GM19023 (cell line): ENCODE measurements at regions not wholly inside any gene's neighbourhood (a gene's known extent, or its start where the extent isn't known, plus 50 kb on each side); places are given as distances from the start of the nearest gene placed in this dataset.
"Not testable (repeated sequence)": the region's sequence is repeated elsewhere in the genome, so short reads cannot be mapped to it uniquely, and the experiment has no call there.

Experiments used
- ATAC-seq: cut with Tn5 transposase; IDR thresholded peaks from one replicate; pipeline ENCODE4 v1.9.1; 2021; ENCODE audit warnings: mild to moderate bottlenecking, moderate library complexity; ENCODE audit not compliant: unreplicated experiment

- ATAC-seq = no peak
These were observed 163.5 kb upstream of the NFIA start for GRCh38 chr1:60918867-60919266.

GRCh38 chr1:60916906-60917305, 165.5 kb upstream of the NFIA start:
- ATAC-seq = no peak

GRCh38 chr1:60916199-60916598, 166.2 kb upstream of the NFIA start:
- no peak for ATAC-seq

- ATAC-seq = no peak
These were observed 166.9 kb upstream of the NFIA start for GRCh38 chr1:60915441-60915840.

GRCh38 chr1:60914982-60915381, 167.4 kb upstream of the NFIA start:
- ATAC-seq = no peak

- not testable (repeated sequence) for ATAC-seq
These were observed 168.7 kb upstream of the NFIA start for GRCh38 chr1:60913708-60914107.

- no peak for ATAC-seq
These were observed 169.3 kb upstream of the NFIA start for GRCh38 chr1:60913039-60913438.

GRCh38 chr1:60911966-60912697, 170.2 kb upstream of the NFIA start:
- ATAC-seq = no peak

- no peak for ATAC-seq
These were observed 174.2 kb upstream of the NFIA start for GRCh38 chr1:60908159-60908558.

GRCh38 chr1:60906526-60906925, 175.8 kb upstream of the NFIA start:
- no peak for ATAC-seq

- ATAC-seq = no peak
These were observed 176.3 kb upstream of the NFIA start for GRCh38 chr1:60906039-60906438.

GRCh38 chr1:60904099-60904851, 178.1 kb upstream of the NFIA start:
- no peak for ATAC-seq

- ATAC-seq = no peak
These were observed 178.8 kb upstream of the NFIA start for GRCh38 chr1:60903591-60903990.

GRCh38 chr1:60899464-60899863, 182.9 kb upstream of the NFIA start:
- no peak for ATAC-seq

GRCh38 chr1:60898987-60899386, 183.4 kb upstream of the NFIA start:
- ATAC-seq = peak; percentile 58

GRCh38 chr1:60898413-60898812, 183.9 kb upstream of the NFIA start:
- ATAC-seq = no peak

GRCh38 chr1:60896701-60897363, 185.5 kb upstream of the NFIA start:
- no peak for ATAC-seq

GRCh38 chr1:60895701-60896100, 186.7 kb upstream of the NFIA start:
- ATAC-seq = no peak

GRCh38 chr1:60895252-60895651, 187.1 kb upstream of the NFIA start:
- no peak for ATAC-seq

GRCh38 chr1:60894741-60895140, 187.6 kb upstream of the NFIA start:
- ATAC-seq = no peak

GRCh38 chr1:60894130-60894529, 188.2 kb upstream of the NFIA start:
- no peak for ATAC-seq
